ENCODE measurements at regions not wholly inside any gene's neighbourhood (a gene's known extent, or its start where the extent isn't known, plus 50 kb on each side); places are given as distances from the start of the nearest gene placed in this dataset.

DNA sequence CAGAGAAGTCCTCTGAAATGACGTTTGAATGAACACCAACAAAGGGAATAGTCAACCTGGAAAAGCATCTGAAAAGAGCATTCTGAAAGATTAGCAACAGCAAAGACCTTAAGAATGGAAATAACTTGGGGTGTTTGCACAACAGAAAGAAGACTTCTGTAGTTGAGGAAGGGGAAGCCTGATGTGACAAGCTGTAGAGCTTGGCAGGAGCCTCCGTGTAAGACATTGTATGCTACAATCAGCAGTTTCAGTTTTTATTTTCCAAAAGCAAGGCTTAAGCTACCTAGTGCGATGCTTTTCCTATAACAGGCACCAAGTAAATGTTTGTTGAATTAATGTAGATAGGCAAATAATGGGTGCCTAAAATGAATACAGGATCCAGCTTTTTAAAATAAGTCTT is 484.0 kb downstream of the SPRY1 start:
- DNase-seq (ENCODE audit: low spot score), result no peak

DNA sequence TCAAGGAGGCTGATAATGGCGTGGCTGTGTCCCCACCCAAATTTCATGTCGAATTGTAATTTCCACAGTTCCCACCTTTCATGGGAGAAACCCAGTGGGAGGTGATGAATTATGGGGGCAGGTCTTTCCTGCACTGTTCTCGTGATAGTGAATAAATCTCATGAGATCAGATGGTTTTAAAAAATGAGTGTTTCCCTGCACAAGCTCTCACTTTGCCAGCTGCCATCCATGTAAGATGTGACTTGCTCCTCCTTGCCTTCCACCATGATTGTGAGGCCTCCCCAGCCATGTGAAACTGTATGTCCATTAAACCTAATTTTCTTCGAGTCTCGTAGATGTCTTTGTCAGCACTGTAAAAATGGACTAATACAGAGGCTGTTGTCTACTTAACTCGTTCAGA is 488.3 kb downstream of the SPRY1 start:
- no peak for DNase-seq (ENCODE audit: low spot score)

DNA sequence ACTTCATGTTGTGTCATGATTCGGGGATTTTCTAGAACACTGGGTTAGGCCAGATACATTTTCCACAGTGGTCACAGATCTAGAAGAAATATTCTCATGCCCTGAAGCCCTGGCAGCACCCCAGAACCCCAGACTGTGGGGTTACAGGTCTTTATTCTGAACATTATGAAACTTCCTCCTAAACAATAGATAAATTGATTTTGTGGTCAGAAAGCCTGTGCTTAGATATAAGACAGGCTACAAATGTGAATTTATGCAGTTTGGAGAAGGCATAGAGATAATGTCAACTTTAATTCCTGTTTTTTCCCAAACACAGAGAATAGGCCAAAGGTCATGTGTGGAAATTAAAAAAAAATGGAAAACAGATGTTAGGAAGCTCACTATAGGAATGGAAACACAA is 492.9 kb downstream of the SPRY1 start:
- no peak for DNase-seq (ENCODE audit: low spot score)

DNA sequence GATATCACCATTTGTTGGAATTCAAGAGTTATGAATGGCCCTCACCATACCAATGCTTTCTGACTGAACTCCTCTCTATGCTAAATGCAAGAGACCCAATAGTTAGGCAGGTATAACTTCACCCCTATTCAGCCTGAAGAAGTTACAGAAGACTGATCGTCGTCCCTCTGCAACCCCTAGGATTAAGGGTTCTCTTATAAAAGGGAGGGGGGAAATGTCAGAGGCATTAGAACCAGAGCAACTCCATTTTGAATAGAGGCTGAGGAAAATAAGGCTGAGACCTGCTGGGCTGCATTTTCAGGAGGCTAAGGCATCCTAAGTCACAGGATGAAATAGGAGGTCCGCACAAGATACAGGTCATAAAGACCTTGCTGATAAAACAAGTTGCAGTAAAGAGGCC is 494.3 kb downstream of the SPRY1 start:
- DNase-seq (ENCODE audit: low spot score), result no peak

DNA sequence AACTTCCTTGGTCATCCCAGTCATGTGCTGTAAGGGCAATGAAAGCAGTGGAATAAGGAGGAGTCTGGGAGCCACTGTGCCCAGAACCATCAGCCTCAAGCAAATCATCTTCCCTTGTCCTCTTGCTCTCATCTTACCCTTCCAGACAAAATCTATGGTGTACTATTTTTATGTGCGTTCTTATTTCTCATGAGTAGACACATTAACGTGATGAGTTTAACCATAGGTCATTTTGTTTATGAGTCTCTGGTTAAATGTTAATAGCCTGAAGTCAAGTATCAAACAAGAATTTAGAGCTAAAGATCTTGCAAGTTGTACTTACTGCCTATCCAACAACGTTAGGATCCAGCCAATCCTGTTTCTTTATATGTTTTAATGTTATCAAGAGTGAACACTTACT is 495.3 kb downstream of the SPRY1 start:
- DNase-seq (ENCODE audit: low spot score), result no peak

DNA sequence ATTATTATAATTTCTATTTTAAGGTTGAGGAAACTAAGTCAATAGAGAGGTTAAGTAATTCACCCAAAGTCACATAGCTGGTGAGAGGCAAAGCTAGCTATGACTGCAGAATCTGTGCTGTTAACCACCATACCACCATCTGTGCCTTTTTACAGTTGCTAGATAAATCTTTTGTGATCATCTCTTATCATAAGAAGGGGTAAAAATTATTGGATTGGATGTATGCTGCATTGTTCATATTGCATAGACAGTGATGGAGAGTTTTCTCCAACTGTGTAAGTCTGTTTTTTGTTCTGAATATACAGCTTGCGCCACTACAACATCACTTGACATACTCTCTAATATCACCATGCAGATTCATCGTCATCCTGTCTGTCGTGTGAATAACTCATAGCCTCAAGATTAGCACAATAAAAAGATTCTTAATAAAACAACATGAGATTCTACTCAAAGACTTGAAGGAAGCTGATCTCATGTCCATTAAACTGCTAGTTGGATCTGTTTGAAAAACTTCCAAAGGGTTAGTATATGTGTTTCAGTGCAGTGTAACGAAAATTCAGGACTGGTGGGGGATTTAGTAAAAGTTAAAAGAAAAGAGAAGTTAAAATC is 495.9 kb downstream of the SPRY1 start:
- DNase-seq (ENCODE audit: low spot score), result no peak

DNA sequence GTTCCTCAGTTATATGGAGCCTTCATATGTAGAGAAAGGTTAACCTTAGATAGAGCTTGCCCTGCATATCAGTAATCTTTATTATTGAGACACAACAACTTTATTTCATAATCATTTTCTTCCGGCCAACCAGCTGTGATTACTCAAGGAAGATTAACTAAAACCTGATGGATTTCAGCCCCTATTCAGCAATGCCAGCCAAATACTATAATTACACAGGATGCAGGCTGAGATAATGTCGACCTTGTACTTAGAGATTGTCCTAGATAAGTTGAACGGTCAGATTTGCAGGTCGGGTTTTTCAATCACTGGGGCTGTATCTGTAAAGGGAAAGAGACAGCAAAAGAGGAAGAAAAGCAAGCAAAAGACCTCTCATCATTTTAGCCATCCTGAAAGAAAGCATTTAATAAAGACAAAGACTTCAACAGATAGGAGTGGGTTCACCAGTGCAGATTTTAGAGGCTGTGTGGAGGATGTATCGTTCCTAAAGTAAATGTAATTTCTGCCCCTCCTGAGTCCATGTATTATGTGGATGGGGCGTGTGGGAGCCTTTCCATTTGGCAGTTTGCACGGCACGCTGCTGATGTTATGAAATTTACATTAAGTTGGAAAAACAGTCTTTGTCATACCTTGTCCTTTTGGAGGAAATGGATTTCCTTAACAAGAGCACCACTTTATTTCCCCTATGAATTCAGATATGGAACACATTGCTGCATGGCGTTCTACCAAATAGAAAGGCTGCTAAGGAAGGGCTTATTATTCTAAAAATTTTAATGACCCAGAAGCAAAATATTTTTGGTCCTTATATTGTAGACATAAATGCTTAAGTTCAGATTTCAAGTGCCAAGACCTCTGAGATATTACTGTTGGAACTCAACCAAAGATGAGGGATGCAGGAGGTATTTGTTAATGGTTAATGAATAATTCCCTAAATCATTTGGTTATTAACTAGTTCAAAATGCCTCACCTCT is 496.7 kb downstream of the SPRY1 start:
- no peak for DNase-seq (ENCODE audit: low spot score)

DNA sequence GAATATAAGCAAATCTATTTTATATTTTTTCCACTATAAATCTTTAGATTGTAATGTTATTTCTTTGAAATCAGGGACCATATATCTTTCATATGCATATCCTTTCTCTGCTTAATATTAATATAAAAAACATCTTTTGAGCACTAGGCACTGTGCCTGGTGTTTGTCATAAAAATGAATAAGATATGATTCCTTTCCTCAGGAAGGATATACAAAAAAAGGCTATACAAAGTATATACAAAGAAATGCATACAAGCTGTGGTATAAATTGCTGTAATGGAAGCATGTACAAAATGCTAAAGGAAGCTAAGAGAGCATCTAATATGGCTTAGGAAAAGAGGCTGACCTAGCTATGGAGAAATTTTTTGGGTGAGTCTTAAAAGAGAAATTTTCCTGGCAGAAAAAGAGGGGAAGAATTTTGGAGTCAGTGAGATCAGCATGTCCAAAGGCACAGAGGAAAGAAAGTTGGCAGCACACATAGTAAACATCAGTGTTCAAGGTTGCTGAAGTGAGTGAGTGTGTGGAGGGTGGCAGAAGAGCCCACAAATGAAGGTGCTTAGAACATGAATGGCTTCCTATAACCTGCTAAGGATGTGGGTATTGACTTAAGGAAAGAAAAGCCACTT is 500.0 kb downstream of the SPRY1 start:
- no peak for DNase-seq (ENCODE audit: low spot score)

DNA sequence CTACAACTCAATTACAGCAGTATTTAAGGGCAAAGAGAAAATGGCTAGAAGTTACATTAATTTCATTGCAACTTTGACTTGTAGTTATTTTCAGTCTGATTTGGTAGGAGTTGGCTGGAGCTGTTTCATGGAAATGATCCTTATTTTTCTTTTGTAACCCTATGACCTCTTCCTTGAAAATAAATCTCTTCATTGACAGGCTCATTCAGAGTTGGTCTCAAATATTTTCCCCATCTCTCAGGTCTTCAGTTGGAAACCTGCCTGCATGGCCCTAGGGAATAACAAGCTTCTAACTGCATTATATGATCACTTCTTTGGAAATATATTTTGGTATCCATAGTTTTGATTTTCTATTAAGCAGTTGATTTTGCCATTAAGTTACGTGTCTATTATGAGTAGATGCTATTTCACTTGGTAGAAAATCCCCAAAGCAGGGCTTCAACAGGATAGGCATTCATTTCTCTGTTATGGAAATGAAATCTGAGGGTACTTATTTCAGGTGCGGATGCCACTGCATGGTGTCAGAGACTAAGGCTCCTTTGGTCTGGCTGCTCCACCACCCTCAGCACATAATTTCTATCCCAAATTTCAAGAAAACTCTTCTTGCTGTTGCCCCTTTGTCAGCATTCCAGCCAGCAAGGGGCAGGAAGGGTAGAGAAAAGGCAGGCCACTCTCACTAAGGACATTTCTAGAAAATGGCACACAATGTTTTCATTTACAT is 502.5 kb downstream of the SPRY1 start:
- DNase-seq (ENCODE audit: low spot score), result no peak

DNA sequence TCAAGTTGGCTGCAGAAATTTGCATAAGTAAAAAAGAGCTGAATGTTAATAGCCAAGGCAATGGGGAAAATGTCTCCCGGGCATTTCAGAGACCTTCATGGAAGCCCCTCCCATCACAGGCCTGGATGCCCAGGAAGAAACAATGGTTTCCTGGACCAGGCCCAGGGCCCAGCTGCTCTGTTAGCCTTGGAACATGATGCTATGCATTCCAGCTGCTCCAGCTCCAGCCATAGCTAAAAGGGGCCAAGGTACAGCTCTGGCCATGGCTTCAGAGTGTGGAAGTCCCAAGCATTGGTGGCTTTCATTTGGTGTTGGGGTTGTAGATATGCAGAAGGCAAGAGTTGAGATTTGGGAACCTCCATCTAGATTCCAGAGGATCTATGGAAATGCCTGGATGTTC is 508.3 kb downstream of the SPRY1 start:
- no peak for DNase-seq (ENCODE audit: low spot score)

DNA sequence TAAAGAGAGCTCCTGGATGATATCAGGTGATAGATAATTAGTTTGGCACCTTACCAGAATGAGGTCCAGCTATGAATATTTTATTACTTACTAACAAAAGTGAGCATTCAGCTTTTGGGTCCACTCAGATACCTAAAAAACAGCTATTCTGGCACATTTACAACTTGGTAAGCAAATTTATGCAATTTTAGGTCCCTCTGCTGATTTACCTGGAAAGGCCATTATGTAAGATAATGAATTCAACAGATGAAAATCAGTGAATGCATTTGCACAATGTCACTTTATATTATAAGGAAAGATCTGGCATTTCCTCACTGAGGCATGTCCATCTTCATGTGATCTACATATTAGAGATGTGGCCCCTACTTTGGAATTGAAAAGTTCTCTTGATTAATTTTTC is 517.0 kb downstream of the SPRY1 start:
- DNase-seq (ENCODE audit: low spot score), result no peak

DNA sequence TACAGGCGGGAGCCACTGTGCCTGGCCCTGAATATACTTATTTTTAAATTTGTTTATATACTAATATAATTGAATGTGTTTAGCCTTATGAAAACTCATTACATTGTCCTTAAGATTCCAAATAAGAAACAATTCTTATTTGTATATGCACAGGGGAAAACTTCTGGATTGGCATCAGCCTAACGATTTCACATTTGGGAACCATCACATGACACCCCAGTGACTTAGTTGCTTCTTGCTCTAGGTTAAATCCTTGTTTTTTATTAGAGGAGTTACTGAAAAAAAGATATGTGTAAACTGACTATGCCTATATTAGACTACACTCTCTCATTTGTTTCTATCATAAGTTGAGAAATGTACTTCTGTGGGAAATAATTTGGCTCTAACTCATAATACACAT is 520.2 kb downstream of the SPRY1 start:
- DNase-seq (ENCODE audit: low spot score), result no peak

DNA sequence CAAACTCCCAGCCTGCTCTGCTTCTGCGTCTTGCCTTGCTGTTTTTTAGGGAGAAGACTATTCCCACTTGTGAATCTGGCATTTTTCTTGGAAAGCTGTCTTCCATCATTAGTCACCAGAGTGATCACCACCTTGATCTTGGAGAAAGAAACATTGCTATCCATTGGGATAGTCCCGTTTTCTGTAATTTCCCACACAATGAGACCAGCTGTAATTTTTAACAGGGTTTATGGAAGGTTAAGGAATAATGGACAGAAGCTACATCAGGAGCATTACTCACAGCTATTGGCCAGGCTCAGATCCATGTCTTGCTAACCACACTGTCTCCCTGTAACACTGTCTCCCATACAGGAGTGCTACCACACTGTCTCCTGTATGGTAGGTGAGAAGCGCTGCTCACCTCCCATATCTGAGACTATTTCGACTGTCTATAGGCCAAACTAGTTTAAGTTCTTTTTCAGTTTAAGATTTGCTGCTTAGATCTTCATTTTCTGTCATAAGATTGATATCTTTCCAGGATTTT is 523.0 kb downstream of the SPRY1 start:
- no peak for DNase-seq (ENCODE audit: low spot score)

DNA sequence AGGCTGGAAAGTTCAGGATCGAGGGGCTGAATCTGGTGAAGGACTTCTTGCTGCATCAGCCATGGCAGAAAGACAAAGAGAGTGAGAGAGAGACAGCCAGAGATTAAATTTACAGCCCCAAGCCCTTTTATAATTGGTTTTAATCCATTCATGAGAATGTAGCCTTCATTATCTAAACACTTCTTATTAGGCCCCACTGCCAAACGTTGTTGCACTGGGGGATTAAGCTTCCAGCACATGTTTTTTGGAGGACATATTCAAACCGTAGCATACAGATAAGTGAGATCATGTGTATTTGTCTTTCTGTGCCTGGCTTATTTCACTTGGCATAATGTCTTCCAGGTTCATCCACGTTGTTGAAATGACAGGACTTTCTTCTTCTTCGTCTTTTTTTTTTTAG is 524.7 kb downstream of the SPRY1 start:
- no peak for DNase-seq (ENCODE audit: low spot score)

DNA sequence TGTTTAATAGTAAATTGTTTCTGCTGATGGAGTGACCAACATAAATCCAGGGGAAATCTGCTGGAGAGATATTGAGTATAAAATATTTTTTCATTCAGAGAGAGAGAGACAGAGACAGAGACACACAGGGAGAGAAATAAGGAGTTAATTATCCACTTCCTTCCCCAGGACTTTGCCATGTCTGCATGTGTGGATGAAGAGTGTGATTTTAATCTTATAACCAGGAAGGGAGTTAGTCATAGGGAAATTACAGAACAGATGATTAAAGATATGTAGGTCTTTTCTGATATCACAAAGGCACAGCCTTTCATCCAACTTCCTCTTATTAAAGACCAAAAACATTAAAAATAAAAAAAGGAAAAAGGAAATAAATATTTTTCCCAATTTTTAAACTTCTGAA is 526.3 kb downstream of the SPRY1 start:
- no peak for DNase-seq (ENCODE audit: low spot score)

DNA sequence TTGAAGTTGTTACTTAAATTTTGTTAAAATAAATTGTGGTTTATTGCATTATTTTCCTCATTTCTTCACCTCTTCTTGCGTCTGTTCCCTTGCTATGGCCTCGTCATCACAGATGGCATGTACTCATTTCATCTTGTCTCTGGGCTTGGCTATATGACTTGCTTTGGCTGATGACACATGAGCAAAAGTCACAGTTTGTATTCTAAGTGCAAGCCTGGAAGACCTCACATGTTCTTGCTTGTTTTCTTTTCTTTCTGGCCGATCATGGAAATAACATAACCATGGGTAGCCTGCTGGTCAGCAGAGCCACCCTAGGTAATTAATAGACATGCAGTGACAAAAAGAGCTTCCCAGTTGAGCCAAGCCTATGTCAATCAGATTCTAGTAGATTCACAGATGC is 527.9 kb downstream of the SPRY1 start:
- DNase-seq (ENCODE audit: low spot score), result peak; percentile 3

DNA sequence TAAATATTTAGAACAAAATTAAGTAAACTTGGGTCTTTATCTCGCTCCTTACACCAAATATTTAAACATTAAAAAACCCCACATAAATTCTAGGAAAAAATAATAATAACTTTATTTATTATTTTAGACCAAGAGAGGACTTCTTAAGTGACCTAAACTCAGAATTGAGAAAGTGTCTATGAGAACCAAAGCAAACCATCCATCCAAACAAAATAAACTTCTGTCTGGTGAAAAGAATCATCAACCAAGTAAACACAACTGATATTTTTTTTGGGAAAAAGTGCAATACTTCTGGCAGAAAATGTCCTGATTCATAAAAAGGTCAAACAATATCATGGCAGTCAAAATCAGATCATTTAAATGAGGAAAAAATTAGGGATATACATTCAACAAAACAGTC is 533.0 kb downstream of the SPRY1 start:
- DNase-seq (ENCODE audit: low spot score), result no peak

DNA sequence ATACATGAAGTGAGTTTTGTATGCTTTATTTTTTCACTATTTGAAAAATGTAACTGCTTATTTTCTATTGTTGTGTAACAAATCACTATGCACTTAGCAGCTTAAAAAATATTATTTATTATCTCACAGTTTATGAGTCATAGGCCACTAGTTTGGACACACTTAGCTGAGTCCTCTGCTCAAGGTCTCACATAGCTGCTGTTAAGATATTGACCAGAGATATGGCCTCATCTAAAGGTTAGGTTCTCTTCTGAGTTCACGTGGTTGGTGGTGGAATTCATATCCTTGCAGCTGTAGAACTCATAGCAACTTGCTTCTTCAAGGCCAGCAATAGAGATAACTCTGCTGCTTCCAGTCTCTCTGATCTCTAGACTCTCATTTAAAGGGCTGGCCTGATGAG is 534.4 kb downstream of the SPRY1 start:
- no peak for DNase-seq (ENCODE audit: low spot score)

DNA sequence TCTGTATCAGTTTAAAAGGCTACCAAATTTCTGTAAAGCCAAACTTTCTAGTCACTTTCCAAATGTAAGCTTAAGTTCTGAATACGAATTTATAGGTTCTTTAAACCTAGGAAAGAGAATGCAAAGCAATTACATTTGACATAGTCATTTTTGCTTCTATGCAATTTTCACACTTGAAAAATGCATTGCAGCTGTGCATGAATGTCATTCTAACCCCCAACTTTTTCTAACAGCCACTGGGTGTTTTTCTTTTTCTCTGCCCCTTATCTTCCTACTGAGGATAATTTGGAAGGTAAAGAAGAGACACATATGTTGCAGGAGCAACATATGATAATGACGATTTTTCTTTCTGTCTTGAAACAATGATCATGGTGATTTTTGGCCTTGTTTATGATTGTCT is 537.5 kb downstream of the SPRY1 start:
- DNase-seq (ENCODE audit: low spot score), result no peak

DNA sequence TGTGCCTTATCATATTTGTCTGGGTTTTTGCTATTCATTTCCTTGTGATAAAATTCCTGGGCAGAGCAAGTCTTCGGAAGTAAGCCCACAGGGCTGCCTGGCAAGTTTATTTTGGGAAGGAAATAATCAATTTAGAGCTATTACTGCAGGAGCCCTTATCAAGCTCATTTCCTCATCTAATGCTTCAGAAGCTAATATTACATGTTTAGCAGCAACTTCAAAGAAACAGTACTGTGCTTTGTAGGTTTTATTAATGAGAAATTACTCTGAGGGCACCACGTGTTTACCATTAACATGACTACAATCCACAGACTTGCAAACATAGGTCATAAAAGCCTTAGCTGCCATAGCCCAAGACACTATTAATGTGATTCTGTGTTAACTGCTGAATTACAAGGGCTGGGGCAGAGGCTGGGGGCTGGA is 540.0 kb downstream of the SPRY1 start:
- DNase-seq (ENCODE audit: low spot score), result no peak

DNA sequence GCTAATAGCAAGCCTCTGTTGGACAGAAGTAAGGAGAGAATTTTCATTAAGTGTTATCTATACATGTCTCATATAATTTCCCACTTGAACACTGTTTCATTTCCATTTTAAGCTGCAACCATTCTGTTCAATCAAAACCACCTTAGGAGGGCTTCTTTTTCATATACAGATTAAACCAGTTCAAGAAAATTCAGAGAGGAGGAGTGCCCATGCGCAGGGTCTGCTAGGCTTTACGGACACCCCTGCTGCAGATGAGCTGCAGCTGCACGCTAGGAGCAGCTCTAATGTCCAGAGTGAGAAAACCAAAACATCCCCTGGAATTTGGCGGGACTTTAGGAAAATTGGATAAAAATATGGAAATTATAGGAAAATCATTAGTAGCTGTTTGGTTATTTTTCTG is 541.0 kb downstream of the SPRY1 start:
- DNase-seq (ENCODE audit: low spot score), result no peak

DNA sequence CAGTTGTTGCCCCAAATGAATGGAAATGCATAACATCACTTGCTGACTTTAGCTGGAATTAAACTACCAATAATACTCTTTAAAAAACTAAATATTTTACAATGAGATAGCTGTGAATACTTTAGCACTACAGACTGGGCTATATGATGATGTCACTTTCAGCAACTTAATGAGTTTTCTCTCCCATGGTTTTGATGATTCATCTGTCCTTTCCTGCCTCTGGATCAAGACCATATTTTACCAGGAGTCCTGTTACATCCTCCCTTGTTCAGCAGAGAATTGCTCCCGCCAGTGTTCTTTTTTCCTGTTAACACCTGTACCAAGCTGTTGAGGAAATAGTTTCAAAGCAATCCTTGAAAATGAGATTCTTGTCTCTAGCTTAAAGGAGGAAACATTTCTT is 543.0 kb downstream of the SPRY1 start:
- peak; percentile 85 for DNase-seq (ENCODE audit: low spot score)
